ENCODE measurements at regions not wholly inside any gene's neighbourhood (a gene's known extent, or its start where the extent isn't known, plus 50 kb on each side); places are given as distances from the start of the nearest gene placed in this dataset.

DNA sequence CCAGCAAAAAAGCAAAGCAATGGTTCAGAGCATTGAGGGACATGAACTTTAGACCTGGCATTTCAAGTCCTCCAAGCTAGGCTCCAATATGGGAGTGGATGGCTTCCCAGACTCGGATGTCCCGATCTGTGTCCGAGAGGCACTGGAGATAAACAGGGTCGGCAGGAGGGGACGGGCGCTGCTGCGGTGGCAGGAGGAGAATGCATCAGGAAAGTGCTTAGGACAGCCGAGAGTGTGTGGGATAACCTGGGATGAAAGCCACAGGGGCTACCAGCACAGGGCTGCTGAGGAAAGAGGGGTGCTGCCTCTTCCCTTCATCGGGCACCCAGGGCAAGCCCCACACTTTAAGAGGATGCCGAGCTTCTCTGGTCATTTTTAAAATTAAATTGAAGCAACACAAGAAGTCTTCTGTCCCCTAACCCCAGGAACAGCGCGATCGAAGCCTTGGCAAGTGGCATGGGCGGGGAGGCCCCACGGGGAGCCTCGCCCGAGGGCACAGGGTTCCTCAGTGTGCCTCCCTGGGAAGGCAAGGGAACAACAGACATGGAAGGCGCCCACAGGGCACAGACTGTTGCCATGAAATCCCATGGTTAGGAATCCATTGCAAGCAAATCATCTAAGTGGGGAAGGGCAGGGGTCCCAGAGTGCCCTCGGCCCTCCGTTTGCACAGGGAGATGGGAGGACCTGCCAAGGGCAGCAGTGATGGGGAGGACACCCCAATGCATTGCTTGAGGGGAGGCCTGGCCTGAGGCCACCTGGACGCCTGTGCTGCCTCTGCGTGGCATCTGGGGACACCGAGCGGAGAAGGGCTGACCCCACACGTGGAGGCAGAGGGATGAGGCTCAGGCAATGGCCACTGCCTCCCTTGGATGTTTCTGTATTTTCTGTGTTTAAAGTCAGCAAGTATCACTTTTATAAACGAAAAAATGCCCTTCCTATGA lies 78.5 kb upstream of the GPC1 start:
- TF ChIP-seq GATA2 (IDR thresholded peaks at IDR 0.05; ENCODE audit: low read depth, low read length), result no peak
- no peak for TF ChIP-seq GATA3 (IDR thresholded peaks at IDR 0.05; ENCODE audit: low read depth, low read length)

DNA sequence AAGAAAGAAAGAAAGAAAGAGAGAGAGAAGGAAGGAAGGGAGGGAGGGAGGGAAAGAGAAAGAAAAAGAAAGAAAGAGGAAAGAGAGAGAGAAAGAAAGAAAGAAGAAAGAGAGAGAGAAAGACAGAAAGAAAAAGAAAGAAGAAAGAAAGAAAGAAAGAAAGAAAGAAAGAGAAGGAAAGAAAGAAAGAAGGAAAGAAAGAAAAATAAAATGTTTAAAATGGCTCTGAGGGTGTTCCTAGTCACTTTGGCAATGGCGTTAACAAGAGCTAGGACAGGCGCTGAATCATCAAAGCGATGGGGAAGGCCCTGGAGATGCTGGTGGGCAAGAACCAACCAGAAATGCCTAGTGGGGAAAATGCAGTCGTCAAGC lies 77.8 kb upstream of the GPC1 start:
- no peak for TF ChIP-seq GATA2 (IDR thresholded peaks at IDR 0.05; ENCODE audit: low read depth, low read length)
- no peak for TF ChIP-seq GATA3 (IDR thresholded peaks at IDR 0.05; ENCODE audit: low read depth, low read length)

DNA sequence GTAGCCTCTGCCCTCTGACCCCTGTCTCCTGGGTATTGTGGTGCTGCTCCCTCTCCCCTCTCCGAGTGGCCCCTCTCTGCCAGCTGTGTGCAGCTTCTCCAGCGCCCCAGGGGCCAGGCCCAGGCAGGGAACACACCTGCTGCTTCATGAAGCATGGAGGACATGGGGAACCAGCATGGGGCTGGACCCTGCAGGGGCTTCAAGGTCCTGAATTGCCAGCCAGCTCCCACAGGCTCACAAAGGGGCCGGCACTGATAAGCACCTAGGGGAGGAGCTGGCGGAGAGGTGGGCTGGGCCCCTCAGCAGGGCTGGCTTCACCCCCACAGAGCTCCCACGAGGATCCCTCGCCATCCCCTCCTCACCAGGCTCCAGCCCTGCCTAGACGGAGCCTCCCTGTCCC lies 77.4 kb upstream of the GPC1 start:
- TF ChIP-seq GATA2 (IDR thresholded peaks at IDR 0.05; ENCODE audit: low read depth, low read length), result no peak
- no peak for TF ChIP-seq GATA3 (IDR thresholded peaks at IDR 0.05; ENCODE audit: low read depth, low read length)

DNA sequence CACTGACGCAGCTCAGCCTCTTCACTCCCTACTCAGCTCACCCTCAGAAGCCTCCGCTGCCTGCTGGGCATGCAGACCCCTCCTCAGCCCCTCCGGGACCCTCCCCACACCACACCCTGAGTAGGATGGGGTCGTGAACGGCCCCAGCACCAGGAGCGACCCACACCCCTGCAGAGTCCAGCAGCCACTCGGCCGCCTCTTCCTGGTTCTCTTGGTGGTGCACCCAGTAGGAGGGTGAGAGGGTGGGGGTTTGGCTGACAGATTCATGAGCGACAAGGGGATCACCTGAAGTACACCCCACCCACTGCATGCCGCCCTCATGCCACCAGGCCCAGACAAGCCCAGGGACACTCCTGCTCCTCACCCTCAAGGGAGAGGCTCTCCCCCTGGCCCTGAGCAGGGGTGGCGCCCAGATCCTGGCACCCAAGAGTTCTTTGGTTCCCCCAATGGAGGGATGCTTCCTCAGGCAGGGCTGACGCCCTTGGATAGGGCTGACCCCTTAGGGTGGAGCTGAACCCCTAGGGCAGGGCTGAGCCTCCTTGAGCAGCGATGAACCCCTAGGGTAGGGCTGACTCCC lies 76.6 kb upstream of the GPC1 start:
- TF ChIP-seq GATA2 (IDR thresholded peaks at IDR 0.05; ENCODE audit: low read depth, low read length) (no peak), GATA3 (IDR thresholded peaks at IDR 0.05; ENCODE audit: low read depth, low read length) (no peak)

DNA sequence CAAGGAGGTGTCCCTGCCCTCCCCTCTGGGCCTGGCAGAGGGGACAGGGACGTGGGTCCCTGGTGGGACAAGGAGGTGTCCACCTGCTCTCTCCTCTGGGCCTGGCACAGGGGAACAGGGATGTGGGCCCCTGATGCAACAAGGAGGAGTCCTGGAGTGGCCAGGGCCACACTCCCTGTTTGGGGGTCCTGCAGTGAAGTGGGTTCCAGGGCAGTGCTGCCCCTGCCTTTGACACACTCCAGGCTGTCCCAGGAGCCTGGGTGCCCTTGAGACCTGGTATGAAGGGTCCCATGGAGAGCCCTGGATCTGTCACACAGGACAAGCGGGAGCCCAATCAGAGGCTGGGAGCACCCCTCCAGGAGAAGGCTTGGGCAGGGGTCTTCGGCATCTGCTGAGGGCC lies 75.8 kb upstream of the GPC1 start:
- TF ChIP-seq GATA2 (IDR thresholded peaks at IDR 0.05; ENCODE audit: low read depth, low read length) (no peak), GATA3 (IDR thresholded peaks at IDR 0.05; ENCODE audit: low read depth, low read length) (no peak)

DNA sequence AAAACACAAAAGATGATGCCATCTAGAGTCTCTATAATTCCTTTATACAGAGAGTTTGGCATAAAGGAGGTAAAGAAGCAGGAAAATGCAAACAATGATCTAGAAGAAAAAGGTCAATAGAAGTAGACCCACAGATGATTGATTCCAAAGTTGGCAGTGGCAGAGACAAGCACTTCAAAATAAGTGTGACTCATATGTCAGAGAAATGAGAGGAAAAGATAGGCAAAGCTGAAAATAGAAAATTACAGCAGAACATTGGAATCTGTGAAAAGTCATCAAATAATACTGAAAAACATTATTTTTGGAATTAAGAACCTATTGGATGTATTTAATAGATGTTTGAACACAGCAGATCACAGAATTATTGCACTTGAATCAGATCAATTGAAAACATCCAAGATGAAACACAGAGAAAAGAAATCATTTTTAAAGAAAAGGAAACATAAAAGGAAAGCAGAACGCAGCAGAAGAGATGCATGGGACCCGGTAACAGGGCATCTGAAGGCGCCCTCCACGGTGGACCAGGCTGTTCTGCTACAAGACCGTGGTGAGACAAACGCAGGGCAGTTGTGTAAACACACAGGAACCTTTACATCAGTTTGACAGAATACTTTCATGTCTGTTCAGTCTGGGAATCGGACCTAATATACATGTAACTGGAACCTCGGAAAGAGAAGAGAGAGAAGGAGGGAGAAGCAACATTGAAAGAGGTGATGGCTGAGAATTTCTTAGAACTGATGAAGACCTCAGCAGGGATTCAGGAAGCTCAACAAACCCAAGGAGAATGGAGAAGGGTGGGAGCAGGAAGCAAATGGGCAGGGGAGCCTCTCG lies 74.6 kb upstream of the GPC1 start:
- no peak for TF ChIP-seq GATA2 (IDR thresholded peaks at IDR 0.05; ENCODE audit: low read depth, low read length)
- TF ChIP-seq GATA3 (IDR thresholded peaks at IDR 0.05; ENCODE audit: low read depth, low read length), result no peak

DNA sequence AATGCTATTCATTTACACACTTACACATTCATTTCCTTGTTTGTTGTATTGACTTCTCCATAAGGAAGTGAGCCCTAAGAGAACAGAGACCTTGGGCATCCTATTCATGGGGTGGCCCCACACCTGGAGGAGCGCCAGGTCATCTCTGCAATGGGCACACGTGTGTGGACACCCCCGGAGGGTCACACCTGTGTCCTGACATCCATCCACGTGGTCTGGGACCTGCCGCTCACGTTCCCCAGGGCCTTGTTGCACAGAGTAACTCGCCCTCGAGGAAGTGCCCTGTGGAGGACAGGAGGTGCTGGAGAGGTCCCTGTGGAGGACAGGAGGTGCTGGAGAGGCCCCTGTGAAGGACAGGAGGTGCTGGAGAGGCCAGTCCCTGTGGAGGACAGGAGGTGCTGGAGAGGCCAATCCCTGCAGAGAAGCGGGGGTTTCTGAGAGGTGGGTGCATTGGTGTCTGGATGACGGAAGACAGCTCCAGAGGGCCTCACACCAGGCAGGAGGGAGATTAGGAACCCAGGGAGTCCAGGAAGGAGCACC lies 73.2 kb upstream of the GPC1 start:
- TF ChIP-seq GATA2 (IDR thresholded peaks at IDR 0.05; ENCODE audit: low read depth, low read length) (no peak), GATA3 (IDR thresholded peaks at IDR 0.05; ENCODE audit: low read depth, low read length) (no peak)

DNA sequence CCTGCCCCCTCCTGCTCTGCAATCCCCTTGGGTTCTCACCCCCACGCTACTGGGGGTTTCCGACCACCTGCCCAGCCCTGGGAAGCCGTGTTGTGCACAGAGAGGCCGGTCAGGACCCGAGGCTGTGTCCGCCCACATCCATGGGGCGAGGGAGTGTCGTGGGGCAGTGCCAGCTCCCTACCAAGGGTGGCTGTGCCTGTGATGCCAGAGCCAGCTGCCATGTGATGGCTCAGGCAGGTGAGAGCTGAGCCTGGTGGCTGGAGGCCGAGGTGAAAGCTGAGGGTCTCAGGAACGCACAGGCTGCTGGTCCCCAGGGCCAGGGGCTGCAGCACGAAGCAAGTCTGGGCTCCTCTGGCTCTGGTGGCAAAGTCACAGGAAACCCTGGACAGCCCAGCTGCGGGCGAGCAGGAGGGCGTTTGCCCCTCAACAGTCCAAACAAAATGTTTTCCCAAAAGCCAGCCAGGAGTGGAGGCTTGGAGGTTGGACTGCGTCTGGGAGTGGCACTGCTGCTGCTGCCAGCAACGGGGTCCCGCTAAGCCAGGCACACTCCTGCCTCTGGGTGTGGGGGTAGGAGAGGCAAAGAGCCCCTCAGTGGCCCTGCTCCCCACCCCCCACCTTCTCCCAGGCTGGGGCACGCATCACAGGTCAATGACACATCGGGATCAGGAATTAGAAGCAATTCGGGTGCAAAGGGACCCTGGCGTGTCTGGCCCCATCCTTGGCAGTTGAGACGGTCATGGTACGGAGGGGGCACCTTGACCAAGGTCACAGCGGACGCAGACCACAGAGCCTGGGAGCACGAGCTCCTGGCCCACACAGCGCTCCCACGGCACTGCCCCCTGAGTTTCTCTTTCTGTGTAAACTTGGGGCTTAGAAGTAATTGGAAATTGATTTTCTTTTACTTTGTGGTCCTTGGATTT lies 72.4 kb upstream of the GPC1 start:
- TF ChIP-seq GATA2 (IDR thresholded peaks at IDR 0.05; ENCODE audit: low read depth, low read length), result no peak

DNA sequence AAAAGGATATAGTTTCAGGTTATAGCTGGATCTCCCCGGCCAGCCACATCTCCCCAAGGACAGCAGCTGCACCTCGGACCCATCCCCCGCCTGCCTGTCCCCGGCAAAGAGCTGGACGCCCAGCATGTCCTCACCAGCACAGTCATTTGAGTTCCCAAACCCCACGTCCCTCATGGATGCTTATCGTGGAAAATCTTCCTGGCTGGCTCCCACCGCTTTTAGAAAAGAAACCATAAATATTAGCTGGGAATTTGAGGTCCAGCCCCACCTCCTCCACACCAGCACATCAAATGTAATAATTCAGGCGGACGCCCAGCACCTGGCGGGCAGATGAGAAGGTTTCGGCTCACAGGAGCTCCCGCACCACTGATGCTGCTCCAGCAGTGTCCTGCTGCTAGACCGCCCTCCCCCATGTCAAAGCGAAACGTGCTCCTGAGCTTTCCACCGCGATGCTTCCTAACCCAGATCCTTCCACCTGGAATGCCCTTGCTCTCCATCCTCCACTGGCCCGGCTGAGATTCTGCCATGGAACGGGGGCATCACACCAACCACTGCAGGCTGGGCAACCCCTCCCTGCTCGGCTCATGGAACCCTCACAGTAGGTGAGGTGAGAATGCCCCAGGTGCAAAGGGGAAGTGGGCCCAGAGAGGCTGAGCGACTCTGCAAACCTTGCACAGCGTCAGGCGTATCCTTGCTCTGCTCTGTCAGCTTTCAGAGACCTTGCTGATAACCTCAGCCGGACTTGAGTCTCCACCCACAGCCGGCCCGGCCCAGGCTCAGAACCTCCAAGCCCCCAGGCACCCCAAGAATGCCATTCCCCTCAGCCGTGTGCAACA lies 71.5 kb upstream of the GPC1 start:
- TF ChIP-seq GATA3 (IDR thresholded peaks at IDR 0.05; ENCODE audit: low read depth, low read length) (no peak), GATA2 (IDR thresholded peaks at IDR 0.05; ENCODE audit: low read depth, low read length) (no peak)

DNA sequence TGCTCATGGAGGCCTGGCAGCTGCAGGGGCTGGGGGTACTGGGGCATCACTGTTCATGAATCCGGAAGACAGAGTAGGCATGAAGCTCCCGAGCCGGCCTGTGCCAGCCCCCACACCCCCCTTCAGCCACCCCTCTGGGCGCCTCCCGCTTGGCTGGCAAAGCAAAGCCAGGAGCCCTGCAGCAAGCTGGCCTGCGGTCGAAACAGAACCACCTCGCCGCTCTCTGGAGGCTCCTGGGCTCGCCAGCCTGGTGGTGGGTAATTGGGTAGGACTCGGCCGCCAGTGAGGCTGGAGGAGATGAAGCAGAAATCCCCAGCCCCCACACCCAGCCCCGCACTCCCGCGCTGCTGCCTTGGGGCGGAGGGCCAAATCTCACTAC lies 70.9 kb upstream of the GPC1 start:
- TF ChIP-seq GATA2 (IDR thresholded peaks at IDR 0.05; ENCODE audit: low read depth, low read length) (no peak), GATA3 (IDR thresholded peaks at IDR 0.05; ENCODE audit: low read depth, low read length) (no peak)

DNA sequence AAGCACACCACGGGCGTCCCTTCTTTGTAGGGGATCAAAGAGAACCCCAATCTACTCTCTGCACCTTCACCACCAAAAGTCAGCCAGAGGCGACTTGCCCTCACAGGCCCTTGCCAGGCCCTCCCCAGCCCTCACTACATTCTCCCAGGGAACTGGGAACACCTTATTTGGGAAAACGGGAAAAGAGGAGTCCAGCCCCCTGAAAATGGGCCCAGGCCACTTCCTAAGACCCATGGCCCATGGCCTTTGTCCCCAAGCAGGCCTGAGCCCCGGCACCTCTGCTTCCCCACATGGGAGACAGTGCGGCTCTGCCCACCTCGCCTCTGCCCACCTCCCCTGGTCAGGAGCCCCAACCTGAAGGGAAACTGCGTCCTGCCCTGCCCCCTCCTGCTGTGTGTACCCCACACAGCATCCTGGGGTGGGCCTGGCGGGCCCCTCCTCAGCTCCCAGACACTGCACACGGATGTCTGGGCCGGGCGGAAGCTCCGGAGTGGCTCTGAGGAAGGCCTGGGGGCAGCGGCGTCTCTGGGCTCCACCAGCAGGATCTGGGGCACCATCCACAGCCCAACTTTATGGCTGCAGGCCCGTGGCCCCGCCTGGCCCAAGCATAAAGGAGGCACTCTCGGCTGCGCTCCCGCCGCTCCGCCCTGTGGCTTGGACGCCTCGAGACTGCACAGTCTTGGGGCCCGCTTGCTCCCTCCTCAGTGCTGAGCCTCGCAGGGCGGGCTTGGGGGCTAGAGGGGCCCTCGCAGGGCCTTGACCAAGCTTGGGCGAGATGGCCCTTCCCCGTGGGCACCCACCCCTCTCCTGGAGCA lies 70.3 kb upstream of the GPC1 start:
- no peak for TF ChIP-seq GATA3 (IDR thresholded peaks at IDR 0.05; ENCODE audit: low read depth, low read length)
- no peak for TF ChIP-seq GATA2 (IDR thresholded peaks at IDR 0.05; ENCODE audit: low read depth, low read length)

DNA sequence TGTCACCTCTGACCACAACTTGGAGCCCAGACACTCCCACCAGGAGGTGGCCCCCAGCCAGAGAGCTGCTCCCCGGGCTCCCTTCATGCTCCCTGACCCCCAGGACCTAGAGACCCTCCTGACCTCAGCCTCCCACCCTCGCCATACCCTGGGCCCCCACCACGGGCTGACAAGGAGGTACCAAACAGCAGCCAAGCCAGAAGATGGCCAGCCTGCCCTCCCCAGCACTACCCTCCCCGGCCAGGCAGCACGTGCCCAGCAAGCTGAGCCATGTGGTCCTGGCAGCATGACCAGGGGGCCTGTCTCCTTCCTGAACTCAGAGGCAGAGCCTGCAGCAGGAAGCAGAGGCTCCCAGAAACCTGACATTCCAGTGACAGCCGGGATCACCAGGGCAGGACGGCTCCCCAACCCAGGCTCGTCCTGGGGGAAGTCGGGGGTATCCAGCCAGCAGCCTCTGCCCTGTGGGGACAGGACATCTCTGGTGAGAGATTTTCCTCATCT lies 69.4 kb upstream of the GPC1 start:
- no peak for TF ChIP-seq GATA3 (IDR thresholded peaks at IDR 0.05; ENCODE audit: low read depth, low read length)
- TF ChIP-seq GATA2 (IDR thresholded peaks at IDR 0.05; ENCODE audit: low read depth, low read length), result no peak

All from SH-SY5Y (cell line).